CD4-positive, alpha-beta T cell treated with Interleukin-17A for 1 hour (primary cell): ENCODE measurements at regions not wholly inside any gene's neighbourhood (a gene's known extent, or its start where the extent isn't known, plus 50 kb on each side); places are given as distances from the start of the nearest gene placed in this dataset.

Experiments used
- DNase-seq: peaks from one replicate; pipeline ENCODE4 v3.0.0-alpha.2; 2020

GRCh38 chr3:25056036-25056755, 371.9 kb upstream of the RARB start:
- DNase-seq, result no peak

DNA sequence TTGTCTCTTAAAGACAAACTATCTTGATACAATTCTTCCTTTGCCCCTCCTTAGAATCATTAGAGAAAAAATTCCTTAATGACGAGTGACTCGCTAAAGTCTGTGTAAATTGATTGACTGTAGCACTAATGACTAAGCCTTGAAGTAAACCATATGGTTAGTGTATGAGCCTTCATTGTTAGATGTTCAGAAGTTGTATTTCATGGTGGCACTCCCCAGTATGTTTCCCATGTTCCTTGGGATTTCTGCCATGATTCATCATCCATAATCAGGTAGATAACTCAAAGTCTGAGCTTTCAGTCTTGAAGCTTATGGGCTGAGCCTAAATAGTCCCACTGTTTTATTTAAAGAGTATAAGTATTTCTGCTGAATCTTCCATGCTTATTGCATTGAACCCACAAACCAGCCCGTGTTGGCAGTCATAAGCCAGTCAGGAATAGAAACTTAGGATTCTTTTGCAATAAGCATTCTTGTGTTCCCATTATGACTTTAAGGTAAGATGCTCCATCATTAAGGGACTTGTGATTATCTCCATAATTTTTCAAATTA, 371.2 kb upstream of the RARB start:
- no peak for DNase-seq

GRCh38 chr3:25057379-25057778, 370.7 kb upstream of the RARB start:
- DNase-seq, result no peak

DNA sequence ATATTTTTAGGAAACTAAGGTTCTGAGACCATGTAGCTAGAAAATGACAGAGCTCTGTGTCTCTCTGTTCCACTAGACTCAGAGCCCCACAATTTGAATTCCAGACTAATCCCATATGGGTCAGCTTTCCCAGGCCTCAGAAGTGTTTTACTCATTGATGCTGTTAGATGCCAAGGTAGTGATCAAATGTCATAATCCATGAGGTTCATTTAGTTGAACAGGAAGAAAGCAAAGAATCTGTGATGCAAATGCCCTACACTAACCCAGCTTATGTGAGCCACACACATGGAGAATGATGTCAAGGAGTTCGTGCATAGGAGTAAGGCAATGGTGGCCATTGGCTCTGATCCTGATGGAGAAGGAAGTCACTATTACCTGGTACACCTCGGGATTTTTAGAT, 363.4 kb upstream of the RARB start:
- no peak for DNase-seq

GRCh38 chr3:25069970-25070369, 358.1 kb upstream of the RARB start:
- no peak for DNase-seq

- DNase-seq, result no peak
Observed at GRCh38 chr3:25071846-25072245, 356.2 kb upstream of the RARB start.

GRCh38 chr3:25073423-25073822, 354.6 kb upstream of the RARB start:
- no peak for DNase-seq

GRCh38 chr3:25074149-25074548, 353.9 kb upstream of the RARB start:
- DNase-seq, result no peak

- DNase-seq, result no peak
Observed at GRCh38 chr3:25080461-25080860, 347.6 kb upstream of the RARB start.

DNA sequence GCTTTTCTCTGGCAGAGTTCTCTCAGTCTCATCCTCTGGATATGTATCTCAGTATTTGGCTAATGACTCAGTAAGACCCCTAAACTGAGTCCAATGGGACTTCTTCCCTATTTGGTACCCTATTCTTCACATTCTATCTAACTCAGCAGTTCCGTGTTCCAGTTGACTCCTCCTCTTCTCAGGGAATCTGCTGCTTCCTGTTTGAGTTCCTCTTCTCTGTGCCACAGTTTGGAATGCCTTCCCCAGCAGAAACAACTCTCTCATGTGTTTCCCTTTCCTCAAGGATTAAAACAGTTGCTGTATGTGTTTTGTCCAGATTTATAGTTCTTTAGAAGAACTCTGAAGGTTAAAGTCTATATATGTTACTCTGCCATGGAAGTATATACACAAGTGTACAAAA, 344.0 kb upstream of the RARB start:
- DNase-seq, result no peak

DNA sequence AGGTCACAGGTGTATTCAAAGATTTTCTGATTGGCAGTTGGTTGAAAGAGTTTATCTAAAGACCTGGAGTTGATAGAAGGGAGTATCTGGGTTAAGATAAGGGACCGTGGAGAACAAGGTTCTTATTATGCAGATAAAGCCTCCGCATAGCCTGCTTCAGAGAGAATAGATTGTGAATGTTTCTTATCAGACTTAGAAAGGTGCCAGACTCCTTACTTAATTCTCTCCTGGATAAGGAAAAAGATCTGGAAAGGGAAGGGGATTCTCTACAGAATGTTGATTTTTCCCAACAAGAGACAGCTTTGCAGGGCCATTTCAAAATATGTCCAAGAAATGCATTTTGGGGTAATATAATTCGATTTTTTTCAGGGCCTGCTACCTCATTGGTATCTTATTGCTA, 341.3 kb upstream of the RARB start:
- no peak for DNase-seq

GRCh38 chr3:25088284-25088683, 339.8 kb upstream of the RARB start:
- DNase-seq, result no peak

DNA sequence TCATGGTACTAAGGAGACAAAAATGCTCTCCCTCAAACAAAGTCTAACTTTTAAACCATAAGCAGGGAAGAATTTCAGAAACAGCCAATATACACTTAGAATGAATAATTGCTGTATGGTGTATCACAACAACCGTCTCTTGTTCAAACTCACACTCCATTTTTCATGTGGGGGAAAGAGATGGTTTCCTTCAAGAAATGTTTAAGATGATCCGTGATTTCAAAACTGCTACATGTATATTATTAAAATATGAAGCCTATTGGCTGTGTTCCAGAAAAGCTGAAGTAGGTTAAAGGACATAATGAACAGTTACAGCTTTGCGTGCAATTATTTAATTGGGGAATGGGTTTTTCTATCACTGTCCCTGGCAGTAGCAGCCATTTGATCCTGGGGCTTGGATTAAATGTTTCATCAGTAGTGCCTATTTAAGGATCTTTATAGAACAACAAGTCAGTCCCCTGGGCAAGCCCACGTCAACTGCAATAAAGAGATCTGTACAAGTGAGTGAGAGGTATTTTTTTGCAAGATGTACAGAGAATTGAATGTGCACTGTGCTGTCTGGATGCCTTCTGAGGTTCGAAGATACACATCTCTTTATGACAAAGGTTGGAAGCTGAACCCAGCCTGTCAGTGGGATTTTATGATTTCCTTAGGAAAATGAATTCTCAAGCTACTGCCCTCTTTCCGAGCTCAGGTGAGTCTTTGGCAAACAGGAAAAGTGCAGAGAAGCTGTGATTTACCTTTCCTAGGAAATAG, 337.2 kb upstream of the RARB start:
- no peak for DNase-seq

GRCh38 chr3:25091934-25092333, 336.1 kb upstream of the RARB start:
- no peak for DNase-seq

DNA sequence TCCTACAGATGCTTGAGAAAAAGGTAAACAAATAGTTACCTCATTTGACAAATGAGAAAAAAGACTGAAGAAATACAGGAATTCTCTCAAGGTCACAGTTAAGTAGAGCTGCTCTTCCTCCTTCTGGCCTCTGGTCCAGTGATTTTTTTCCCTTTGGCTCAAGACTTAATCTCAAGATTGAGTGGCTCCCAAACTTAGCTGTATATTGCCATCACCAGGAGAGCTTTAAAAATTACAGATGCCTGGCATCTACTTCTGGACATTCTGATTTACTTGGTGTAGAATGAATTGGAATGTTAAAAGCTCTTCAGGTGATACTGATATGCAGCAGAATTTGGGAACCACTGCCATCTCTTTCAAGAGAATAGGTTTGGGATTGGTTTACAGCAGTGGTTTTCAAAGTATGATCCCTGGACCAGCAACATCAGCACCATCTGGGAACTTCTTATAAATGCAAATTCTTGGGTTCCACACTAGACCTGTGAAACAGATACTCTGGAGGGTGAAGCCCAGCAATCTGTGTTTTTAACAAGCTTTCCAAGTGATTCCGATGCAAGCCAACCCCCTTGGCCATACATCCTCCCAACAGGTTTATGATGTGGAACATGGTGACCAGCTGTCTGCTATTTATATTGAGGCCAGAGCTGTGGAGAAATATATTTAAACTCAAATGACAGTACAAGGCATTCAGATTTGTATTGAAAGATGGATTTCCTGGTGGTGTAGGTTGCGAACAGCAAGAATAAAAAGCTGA, 333.0 kb upstream of the RARB start:
- no peak for DNase-seq

DNA sequence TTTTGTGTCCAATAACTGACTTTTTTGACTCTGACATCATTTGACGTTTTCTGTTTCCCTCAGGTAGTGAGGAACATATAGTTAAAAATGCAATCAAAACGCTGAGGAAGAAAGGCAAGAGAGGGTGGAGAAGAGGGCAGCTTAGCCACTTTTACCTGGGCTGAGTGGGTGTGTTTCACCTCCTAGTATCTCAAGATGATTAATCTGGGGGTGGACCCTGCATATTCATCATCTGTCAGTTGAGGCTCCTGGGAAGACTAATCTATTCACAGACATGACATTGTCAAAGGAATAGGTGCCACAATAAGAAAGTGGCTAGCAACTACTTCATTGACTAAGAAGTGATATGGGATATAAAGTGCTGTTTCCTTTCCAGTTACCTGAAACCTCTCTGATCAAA, 331.5 kb upstream of the RARB start:
- no peak for DNase-seq

DNA sequence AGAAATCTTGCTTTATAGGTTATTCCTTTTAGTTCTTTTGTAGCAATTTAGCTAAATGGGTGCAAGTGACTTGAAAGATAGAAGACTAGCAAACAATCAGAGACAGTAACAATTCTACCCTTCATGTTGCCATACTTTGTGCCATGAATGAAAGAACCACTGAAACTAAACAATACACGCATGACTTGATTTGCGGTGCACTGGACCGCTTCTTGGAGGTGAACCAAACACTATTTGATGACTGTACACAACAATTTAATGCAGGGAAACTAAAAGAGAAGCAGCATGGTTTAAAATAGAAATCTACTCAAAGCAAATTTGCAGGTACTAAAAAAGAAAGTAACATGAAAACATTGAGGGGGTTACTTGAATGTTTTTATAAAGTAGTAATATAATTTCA, 331.0 kb upstream of the RARB start:
- no peak for DNase-seq

- no peak for DNase-seq
Observed at GRCh38 chr3:25099666-25100065, 328.4 kb upstream of the RARB start.

GRCh38 chr3:25103391-25103790, 324.7 kb upstream of the RARB start:
- DNase-seq, result no peak

- no peak for DNase-seq
Observed at GRCh38 chr3:25107918-25108617, 320.0 kb upstream of the RARB start.

- DNase-seq, result no peak
Observed at GRCh38 chr3:25110642-25111041, 317.4 kb upstream of the RARB start.

DNA sequence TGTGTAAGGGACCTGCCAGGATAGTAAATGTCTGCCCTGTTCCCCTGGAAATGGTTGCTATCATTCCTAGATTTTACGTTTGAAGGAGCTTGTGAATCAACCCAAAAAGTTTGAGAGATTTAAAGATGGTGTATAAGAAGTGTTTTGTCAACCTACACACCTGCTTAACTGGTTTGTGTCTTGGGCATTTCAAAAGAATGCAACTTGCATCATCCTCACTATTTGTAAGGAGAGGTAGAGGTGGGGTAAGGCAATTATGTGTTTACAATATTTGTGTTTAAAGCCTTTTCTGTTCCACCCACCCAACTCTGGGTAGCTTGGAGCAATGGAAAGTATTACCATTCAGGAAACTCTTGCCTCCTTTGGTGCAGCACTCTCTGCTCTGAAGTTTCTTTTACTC, 314.2 kb upstream of the RARB start:
- no peak for DNase-seq

GRCh38 chr3:25114532-25114931, 313.5 kb upstream of the RARB start:
- DNase-seq, result no peak
